GM23338 (cell line): ENCODE measurements at regions not wholly inside any gene's neighbourhood (a gene's known extent, or its start where the extent isn't known, plus 50 kb on each side); places are given as distances from the start of the nearest gene placed in this dataset.

Source experiments
- CREB1 ChIP-seq: fragments of 250-450 bp; sonication (Bioruptor Pico); IDR thresholded peaks from 2 replicates; pipeline ENCODE4 v1.5.0; 2020; ENCODE audit warnings: low read depth, mild to moderate bottlenecking, moderate library complexity
- EZH2 ChIP-seq: fragments of 200-600 bp; sonication (generic); IDR thresholded peaks from one replicate; pipeline ENCODE4 v1.8.0; 2017; ENCODE audit warnings: antibody characterized with exemption, mild to moderate bottlenecking, low read depth; ENCODE audit not compliant: unreplicated experiment
- EZH2phosphoT487 ChIP-seq: fragments of 200-600 bp; sonication (generic); IDR thresholded peaks from one replicate; pipeline ENCODE4 v1.8.1; 2018; ENCODE audit warnings: antibody characterized with exemption; ENCODE audit not compliant: unreplicated experiment
- JUNB ChIP-seq: IDR thresholded peaks from one replicate; pipeline ENCODE4 v1.6.1; 2016; ENCODE audit warnings: antibody characterized with exemption; ENCODE audit not compliant: unreplicated experiment
- NANOG ChIP-seq: IDR thresholded peaks from 2 replicates; pipeline ENCODE4 v1.6.1; 2016; ENCODE audit warnings: antibody characterized with exemption, borderline replicate concordance
- POLR2AphosphoS5 ChIP-seq: IDR thresholded peaks from 2 replicates; pipeline ENCODE4 v1.6.1; 2016; ENCODE audit warnings: antibody characterized with exemption, low read depth
- ZNF114 ChIP-seq: fragments of 250-450 bp; sonication (Bioruptor Pico); IDR thresholded peaks from 2 replicates; pipeline ENCODE4 v1.5.0; 2020; ENCODE audit warnings: mild to moderate bottlenecking, moderate library complexity
- ZNF331 ChIP-seq: fragments of 250-450 bp; sonication (Bioruptor Pico); IDR thresholded peaks from 2 replicates; pipeline ENCODE4 v1.5.0; 2020; ENCODE audit warnings: low read depth, mild to moderate bottlenecking, moderate library complexity
- ZNF462 ChIP-seq: fragments of 250-450 bp; sonication (Bioruptor Pico); IDR thresholded peaks from 2 replicates; pipeline ENCODE4 v1.5.0; 2020; ENCODE audit warnings: mild to moderate bottlenecking, moderate library complexity
- TF ChIP-seq, protein P1 (sequence below), 2 experiments: fragments of 200-600 bp in 1 of 2; sonication (generic) in 1 of 2; conservative IDR thresholded peaks; 2 replicates each; pipeline versions ENCODE4 v1.5.1 to v1.6.1; 2016 to 2017; ENCODE audit warnings: antibody characterized with exemption in 2 of 2, low read depth in 2 of 2, mild to moderate bottlenecking in 2 of 2, moderate library complexity in 1 of 2
- TF ChIP-seq, protein P2 (sequence below): IDR thresholded peaks from one replicate; pipeline ENCODE4 v1.6.1; 2018; ENCODE audit warnings: antibody characterized with exemption; ENCODE audit not compliant: unreplicated experiment
- TF ChIP-seq, protein P3 (sequence below): IDR thresholded peaks from 2 replicates; pipeline ENCODE4 v1.6.1; 2016; ENCODE audit warnings: antibody characterized with exemption

- TF ChIP-seq, protein P1, sequence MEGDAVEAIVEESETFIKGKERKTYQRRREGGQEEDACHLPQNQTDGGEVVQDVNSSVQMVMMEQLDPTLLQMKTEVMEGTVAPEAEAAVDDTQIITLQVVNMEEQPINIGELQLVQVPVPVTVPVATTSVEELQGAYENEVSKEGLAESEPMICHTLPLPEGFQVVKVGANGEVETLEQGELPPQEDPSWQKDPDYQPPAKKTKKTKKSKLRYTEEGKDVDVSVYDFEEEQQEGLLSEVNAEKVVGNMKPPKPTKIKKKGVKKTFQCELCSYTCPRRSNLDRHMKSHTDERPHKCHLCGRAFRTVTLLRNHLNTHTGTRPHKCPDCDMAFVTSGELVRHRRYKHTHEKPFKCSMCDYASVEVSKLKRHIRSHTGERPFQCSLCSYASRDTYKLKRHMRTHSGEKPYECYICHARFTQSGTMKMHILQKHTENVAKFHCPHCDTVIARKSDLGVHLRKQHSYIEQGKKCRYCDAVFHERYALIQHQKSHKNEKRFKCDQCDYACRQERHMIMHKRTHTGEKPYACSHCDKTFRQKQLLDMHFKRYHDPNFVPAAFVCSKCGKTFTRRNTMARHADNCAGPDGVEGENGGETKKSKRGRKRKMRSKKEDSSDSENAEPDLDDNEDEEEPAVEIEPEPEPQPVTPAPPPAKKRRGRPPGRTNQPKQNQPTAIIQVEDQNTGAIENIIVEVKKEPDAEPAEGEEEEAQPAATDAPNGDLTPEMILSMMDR (conservative IDR thresholded peaks at IDR 0.05; ENCODE audit: low read depth in 2 of 2): no peak
- no peak for TF ChIP-seq EZH2phosphoT487
- TF ChIP-seq, protein P2, sequence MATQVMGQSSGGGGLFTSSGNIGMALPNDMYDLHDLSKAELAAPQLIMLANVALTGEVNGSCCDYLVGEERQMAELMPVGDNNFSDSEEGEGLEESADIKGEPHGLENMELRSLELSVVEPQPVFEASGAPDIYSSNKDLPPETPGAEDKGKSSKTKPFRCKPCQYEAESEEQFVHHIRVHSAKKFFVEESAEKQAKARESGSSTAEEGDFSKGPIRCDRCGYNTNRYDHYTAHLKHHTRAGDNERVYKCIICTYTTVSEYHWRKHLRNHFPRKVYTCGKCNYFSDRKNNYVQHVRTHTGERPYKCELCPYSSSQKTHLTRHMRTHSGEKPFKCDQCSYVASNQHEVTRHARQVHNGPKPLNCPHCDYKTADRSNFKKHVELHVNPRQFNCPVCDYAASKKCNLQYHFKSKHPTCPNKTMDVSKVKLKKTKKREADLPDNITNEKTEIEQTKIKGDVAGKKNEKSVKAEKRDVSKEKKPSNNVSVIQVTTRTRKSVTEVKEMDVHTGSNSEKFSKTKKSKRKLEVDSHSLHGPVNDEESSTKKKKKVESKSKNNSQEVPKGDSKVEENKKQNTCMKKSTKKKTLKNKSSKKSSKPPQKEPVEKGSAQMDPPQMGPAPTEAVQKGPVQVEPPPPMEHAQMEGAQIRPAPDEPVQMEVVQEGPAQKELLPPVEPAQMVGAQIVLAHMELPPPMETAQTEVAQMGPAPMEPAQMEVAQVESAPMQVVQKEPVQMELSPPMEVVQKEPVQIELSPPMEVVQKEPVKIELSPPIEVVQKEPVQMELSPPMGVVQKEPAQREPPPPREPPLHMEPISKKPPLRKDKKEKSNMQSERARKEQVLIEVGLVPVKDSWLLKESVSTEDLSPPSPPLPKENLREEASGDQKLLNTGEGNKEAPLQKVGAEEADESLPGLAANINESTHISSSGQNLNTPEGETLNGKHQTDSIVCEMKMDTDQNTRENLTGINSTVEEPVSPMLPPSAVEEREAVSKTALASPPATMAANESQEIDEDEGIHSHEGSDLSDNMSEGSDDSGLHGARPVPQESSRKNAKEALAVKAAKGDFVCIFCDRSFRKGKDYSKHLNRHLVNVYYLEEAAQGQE: no peak
- TF ChIP-seq EZH2: no peak
- no peak for TF ChIP-seq POLR2AphosphoS5
- no peak for TF ChIP-seq ZNF114 (CRISPR knock-in tag)
- no peak for TF ChIP-seq CREB1 (CRISPR knock-in tag)
- TF ChIP-seq, protein P3, sequence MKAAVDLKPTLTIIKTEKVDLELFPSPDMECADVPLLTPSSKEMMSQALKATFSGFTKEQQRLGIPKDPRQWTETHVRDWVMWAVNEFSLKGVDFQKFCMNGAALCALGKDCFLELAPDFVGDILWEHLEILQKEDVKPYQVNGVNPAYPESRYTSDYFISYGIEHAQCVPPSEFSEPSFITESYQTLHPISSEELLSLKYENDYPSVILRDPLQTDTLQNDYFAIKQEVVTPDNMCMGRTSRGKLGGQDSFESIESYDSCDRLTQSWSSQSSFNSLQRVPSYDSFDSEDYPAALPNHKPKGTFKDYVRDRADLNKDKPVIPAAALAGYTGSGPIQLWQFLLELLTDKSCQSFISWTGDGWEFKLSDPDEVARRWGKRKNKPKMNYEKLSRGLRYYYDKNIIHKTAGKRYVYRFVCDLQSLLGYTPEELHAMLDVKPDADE: no peak
- no peak for TF ChIP-seq JUNB
- no peak for TF ChIP-seq ZNF462
- TF ChIP-seq NANOG: no peak
- no peak for TF ChIP-seq ZNF331 (CRISPR knock-in tag)
These were observed 103.1 kb upstream of the PPP2R3B start for GRCh38 chrX:489820-490219.
